Endodermal cell (in vitro differentiated cells): ENCODE measurements at regions not wholly inside any gene's neighbourhood (a gene's known extent, or its start where the extent isn't known, plus 50 kb on each side); places are given as distances from the start of the nearest gene placed in this dataset.

Experiments
- DNase-seq: peaks from one replicate; pipeline ENCODE4 v3.0.0-alpha.2; 2017
- H3K27ac ChIP-seq: 2 replicates; pipeline ENCODE4 v1.5.1; 2013; ENCODE audit warnings: mild to moderate bottlenecking, low read depth, low read length, moderate library complexity
- H3K27me3 ChIP-seq: 2 replicates; pipeline ENCODE4 v1.6.1; 2013; ENCODE audit warnings: mild to moderate bottlenecking, low read length, moderate library complexity; ENCODE audit not compliant: insufficient read depth, control insufficient read depth, poor library complexity, severe bottlenecking
- H3K36me3 ChIP-seq: 2 replicates; pipeline ENCODE4 v1.7.0; 2013; ENCODE audit warnings: mild to moderate bottlenecking, low read length, moderate library complexity; ENCODE audit not compliant: control insufficient read depth, insufficient read depth
- H3K4me1 ChIP-seq: one replicate; pipeline ENCODE4 v1.7.0; 2013; ENCODE audit warnings: low read length; ENCODE audit not compliant: control insufficient read depth, insufficient read depth
- H3K4me3 ChIP-seq: 2 replicates; pipeline ENCODE4 v1.5.1; 2013; ENCODE audit warnings: mild to moderate bottlenecking, low read length, moderate library complexity
- H3K9ac ChIP-seq: 2 replicates; pipeline ENCODE4 v1.6.1; 2013; ENCODE audit warnings: mild to moderate bottlenecking, low read length, moderate library complexity; ENCODE audit not compliant: poor library complexity, severe bottlenecking; ENCODE audit errors: extremely low read depth
- H3K9me3 ChIP-seq: 2 replicates; pipeline ENCODE4 v1.6.1; 2013; ENCODE audit warnings: mild to moderate bottlenecking, low read length, moderate library complexity; ENCODE audit not compliant: control insufficient read depth
- H3K27ac Mint-ChIP-seq: 2 replicates; pipeline ENCODE4 v1.8.0; 2020; ENCODE audit warnings: mixed read lengths
- H3K27me3 Mint-ChIP-seq: 2 replicates; pipeline ENCODE4 v1.8.0; 2021; ENCODE audit warnings: mild to moderate bottlenecking, mixed read lengths; ENCODE audit not compliant: insufficient read depth
- H3K36me3 Mint-ChIP-seq: 2 replicates; pipeline ENCODE4 v1.8.0; 2020; ENCODE audit warnings: low read depth, mixed read lengths
- H3K4me1 Mint-ChIP-seq: 2 replicates; pipeline ENCODE4 v1.8.0; 2020; ENCODE audit warnings: mixed read lengths
- H3K4me3 Mint-ChIP-seq: 2 replicates; pipeline ENCODE4 v1.8.0; 2020; ENCODE audit warnings: mild to moderate bottlenecking, moderate library complexity, mixed read lengths
- H3K9me3 Mint-ChIP-seq: 2 replicates; pipeline ENCODE4 v1.8.0; 2020; ENCODE audit warnings: mild to moderate bottlenecking, mixed read lengths
- WGBS, 2 experiments: methylation state at CpG; one replicate each; pipeline versions ENCODE4 v1.1.5 to v1.1.7; 2013; ENCODE audit warnings: missing lambda C conversion rate in 2 of 2, mixed read lengths in 1 of 2; ENCODE audit not compliant: insufficient coverage in 1 of 2, insufficient read length in 1 of 2; 5-methylcytosine and 5-hydroxymethylcytosine counted together
- TF ChIP-seq, protein P1 (sequence below): fragments of 200-600 bp; sonication (generic); conservative IDR thresholded peaks from 2 replicates; pipeline ENCODE4 v1.5.0; 2021; ENCODE audit warnings: antibody characterized with exemption, mild to moderate bottlenecking

DNA sequence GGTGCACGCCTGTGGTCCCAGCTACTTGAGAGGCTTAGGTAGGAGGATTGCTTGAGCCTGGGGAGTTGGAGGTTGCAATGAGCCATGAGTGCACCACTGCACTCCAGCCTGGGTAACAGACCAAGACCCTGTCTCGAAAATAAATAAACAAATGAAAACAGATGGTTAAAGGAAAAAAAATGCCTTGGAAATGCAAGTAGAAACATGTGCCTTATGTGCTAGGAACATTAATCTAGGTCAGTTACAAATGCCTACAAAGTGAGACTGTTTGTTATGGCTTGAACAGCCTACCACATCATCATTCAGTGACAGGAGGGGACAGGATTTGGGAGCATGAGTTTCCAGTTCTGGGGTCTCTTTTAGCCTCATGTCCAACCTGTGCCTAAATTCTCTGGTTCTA is 52.4 kb upstream of the BCAT1 start:
- Mint-ChIP-seq H3K4me1 (no peaks in the 10 kb centered on the region), H3K27me3 (no peaks in the 10 kb centered on the region), H3K4me3 (no peak overlapping the region), H3K9me3 (no peaks in the 10 kb centered on the region), H3K36me3 (no peaks in the 10 kb centered on the region), H3K27ac (no peak overlapping the region)
- no peak for DNase-seq
- TF ChIP-seq, protein P1, sequence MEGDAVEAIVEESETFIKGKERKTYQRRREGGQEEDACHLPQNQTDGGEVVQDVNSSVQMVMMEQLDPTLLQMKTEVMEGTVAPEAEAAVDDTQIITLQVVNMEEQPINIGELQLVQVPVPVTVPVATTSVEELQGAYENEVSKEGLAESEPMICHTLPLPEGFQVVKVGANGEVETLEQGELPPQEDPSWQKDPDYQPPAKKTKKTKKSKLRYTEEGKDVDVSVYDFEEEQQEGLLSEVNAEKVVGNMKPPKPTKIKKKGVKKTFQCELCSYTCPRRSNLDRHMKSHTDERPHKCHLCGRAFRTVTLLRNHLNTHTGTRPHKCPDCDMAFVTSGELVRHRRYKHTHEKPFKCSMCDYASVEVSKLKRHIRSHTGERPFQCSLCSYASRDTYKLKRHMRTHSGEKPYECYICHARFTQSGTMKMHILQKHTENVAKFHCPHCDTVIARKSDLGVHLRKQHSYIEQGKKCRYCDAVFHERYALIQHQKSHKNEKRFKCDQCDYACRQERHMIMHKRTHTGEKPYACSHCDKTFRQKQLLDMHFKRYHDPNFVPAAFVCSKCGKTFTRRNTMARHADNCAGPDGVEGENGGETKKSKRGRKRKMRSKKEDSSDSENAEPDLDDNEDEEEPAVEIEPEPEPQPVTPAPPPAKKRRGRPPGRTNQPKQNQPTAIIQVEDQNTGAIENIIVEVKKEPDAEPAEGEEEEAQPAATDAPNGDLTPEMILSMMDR: no peak
- H3K27me3 ChIP-seq: no peaks in the 10 kb centered on the region
- no peaks in the 10 kb centered on the region for H3K36me3 ChIP-seq
- H3K4me3 ChIP-seq: no peak overlapping the region
- WGBS, 2 experiments: 85% methylated on average over 2 of the region's 2 CpGs; no CpG with 5 or more reads in 1 of the 2 experiments
- H3K27ac ChIP-seq: no peak overlapping the region
- no peaks in the 10 kb centered on the region for H3K4me1 ChIP-seq
- no peaks in the 10 kb centered on the region for H3K9me3 ChIP-seq
- no peak overlapping the region for H3K9ac ChIP-seq
